ENCODE measurements at regions not wholly inside any gene's neighbourhood (a gene's known extent, or its start where the extent isn't known, plus 50 kb on each side); places are given as distances from the start of the nearest gene placed in this dataset.

DNA sequence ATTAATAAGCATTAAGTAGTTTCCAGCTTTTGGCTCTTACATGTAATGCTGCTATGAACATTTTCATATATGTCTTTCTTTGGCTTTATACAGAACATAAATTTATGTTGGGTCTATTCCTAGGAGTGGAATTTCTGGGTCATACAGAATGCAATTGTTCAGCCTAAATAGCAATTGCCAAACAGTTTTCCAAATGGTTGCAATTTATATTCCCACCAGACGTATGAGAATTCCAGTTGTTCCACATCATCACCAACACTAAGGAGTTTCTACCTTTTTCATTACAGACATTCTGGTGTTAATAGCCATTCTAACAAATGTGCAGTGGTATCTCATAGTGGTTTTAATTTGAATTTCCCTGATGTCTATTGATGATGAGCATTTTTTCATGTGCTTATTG lies 160.1 kb upstream of the TMC3 start:
- no peak for TF ChIP-seq CTCF (IDR thresholded peaks at IDR 0.05; ENCODE audit: low read depth, low read length)
- H3K27ac ChIP-seq: no peak overlapping the region
- no peaks in the 10 kb centered on the region for H3K36me3 ChIP-seq
- no peak overlapping the region for H3K4me3 ChIP-seq
- no peak for DNase-seq (ENCODE audit: low read depth in 1 of 2, low spot score in 1 of 2)
- no peaks in the 10 kb centered on the region for H3K9me3 ChIP-seq (ENCODE audit: low read depth)
- no peaks in the 10 kb centered on the region for H3K27me3 ChIP-seq
- peaks cover 11% of the 10 kb centered on the region for H3K4me1 ChIP-seq (ENCODE audit: low read depth)

- peaks cover 11% of the 10 kb centered on the region for H3K4me1 ChIP-seq (ENCODE audit: low read depth)
- H3K36me3 ChIP-seq: no peaks in the 10 kb centered on the region
- no peak for TF ChIP-seq CTCF (IDR thresholded peaks at IDR 0.05; ENCODE audit: low read depth, low read length)
Measured at GRCh38 chr15:81532001-81532400, 158.0 kb upstream of the TMC3 start.

GRCh38 chr15:81531109-81531592 lies 157.1 kb upstream of the TMC3 start:
- Histone ChIP-seq H3K27ac (peak overlapping the region; percentile 55), H3K27me3 (no peaks in the 10 kb centered on the region), H3K36me3 (no peaks in the 10 kb centered on the region), H3K9me3 (ENCODE audit: low read depth) (no peaks in the 10 kb centered on the region), H3K4me3 (no peak overlapping the region), H3K4me1 (ENCODE audit: low read depth) (peaks cover 11% of the 10 kb centered on the region)
- peak; percentile 49 to 54 for DNase-seq (ENCODE audit: low read depth in 1 of 2, low spot score in 1 of 2)
- no peak for TF ChIP-seq CTCF (IDR thresholded peaks at IDR 0.05; ENCODE audit: low read depth, low read length)

More at GRCh38 chr15:81532001-81532400, 158.0 kb upstream of the TMC3 start:
- Histone ChIP-seq H3K9me3 (ENCODE audit: low read depth) (no peaks in the 10 kb centered on the region), H3K27me3 (no peaks in the 10 kb centered on the region), H3K4me3 (no peak overlapping the region), H3K27ac (no peak overlapping the region)
- DNase-seq (ENCODE audit: low read depth in 1 of 2, low spot score in 1 of 2): no peak

- no peaks in the 10 kb centered on the region for H3K27me3 ChIP-seq
- no peak for DNase-seq (ENCODE audit: low read depth in 1 of 2, low spot score in 1 of 2)
- H3K9me3 ChIP-seq (ENCODE audit: low read depth): no peaks in the 10 kb centered on the region
- no peaks in the 10 kb centered on the region for H3K36me3 ChIP-seq
- H3K27ac ChIP-seq: no peak overlapping the region
- no peak for TF ChIP-seq CTCF (IDR thresholded peaks at IDR 0.05; ENCODE audit: low read depth, low read length)
- H3K4me3 ChIP-seq: no peak overlapping the region
- peaks cover 11% of the 10 kb centered on the region for H3K4me1 ChIP-seq (ENCODE audit: low read depth)
Measured at GRCh38 chr15:81530271-81530691, 156.3 kb upstream of the TMC3 start.

GRCh38 chr15:81529481-81529880 lies 155.5 kb upstream of the TMC3 start:
- Histone ChIP-seq H3K4me3 (no peak overlapping the region), H3K36me3 (no peaks in the 10 kb centered on the region), H3K9me3 (ENCODE audit: low read depth) (no peaks in the 10 kb centered on the region), H3K4me1 (ENCODE audit: low read depth) (peaks cover 11% of the 10 kb centered on the region), H3K27ac (no peak overlapping the region), H3K27me3 (no peaks in the 10 kb centered on the region)
- TF ChIP-seq CTCF (IDR thresholded peaks at IDR 0.05; ENCODE audit: low read depth, low read length): no peak
- no peak for DNase-seq (ENCODE audit: low read depth in 1 of 2, low spot score in 1 of 2)

DNA sequence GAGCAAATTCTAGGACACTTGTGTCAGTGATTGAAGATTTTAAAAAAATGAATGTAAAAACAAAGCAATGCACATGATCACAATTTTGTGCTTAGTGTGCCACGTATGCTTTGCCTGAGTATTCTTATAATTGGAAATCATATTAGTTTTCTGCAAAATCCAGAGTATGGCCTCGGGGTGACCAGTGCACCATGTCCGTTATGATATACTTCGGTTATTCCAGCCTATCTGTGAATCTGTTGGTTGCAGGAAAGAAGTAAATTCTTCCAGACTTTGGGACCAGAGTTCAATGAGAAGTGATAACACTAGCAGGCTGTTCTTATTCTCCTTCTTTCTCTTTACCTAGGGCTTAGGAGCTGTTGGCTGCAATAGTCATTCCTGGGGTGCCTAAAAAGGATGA lies 152.0 kb upstream of the TMC3 start:
- Histone ChIP-seq H3K36me3 (no peaks in the 10 kb centered on the region), H3K4me3 (no peak overlapping the region), H3K27me3 (peaks cover 3% of the 10 kb centered on the region), H3K27ac (no peak overlapping the region), H3K9me3 (ENCODE audit: low read depth) (no peaks in the 10 kb centered on the region), H3K4me1 (ENCODE audit: low read depth) (peaks cover 2% of the 10 kb centered on the region)
- TF ChIP-seq CTCF (IDR thresholded peaks at IDR 0.05; ENCODE audit: low read depth, low read length): no peak
- no peak for DNase-seq (ENCODE audit: low read depth in 1 of 2, low spot score in 1 of 2)

Measured in cardiac muscle cell (in vitro differentiated cells and primary cell).